NB4 (cell line): ENCODE measurements at regions not wholly inside any gene's neighbourhood (a gene's known extent, or its start where the extent isn't known, plus 50 kb on each side); places are given as distances from the start of the nearest gene placed in this dataset.

Source experiments
- DNase-seq: peaks from one replicate; pipeline ENCODE4 v3.0.0; 2010; ENCODE audit warnings: low read depth
- H3K4me3 ChIP-seq: one replicate; pipeline ENCODE4 v1.5.1; 2011; ENCODE audit warnings: mild to moderate bottlenecking, low read depth, low read length, moderate library complexity
- CTCF ChIP-seq: IDR thresholded peaks from one replicate; pipeline ENCODE4 v1.5.1; 2012; ENCODE audit warnings: low read depth, low read length
- MAX ChIP-seq: IDR thresholded peaks from 2 replicates; pipeline ENCODE4 v1.6.1; 2011; ENCODE audit warnings: low read depth, low read length
- MYC ChIP-seq: IDR thresholded peaks from 2 replicates; pipeline ENCODE4 v1.6.1; 2011; ENCODE audit warnings: low read depth, low read length
- POLR2A ChIP-seq: IDR thresholded peaks from 2 replicates; pipeline ENCODE4 v1.6.1; 2011; ENCODE audit warnings: mild to moderate bottlenecking; ENCODE audit not compliant: insufficient read length; ENCODE audit errors: extremely low read depth

GRCh38 chr3:164080208-164080607 is 998.1 kb downstream of the SI start:
- no peak overlapping the region for H3K4me3 ChIP-seq
- no peak for TF ChIP-seq MYC
- TF ChIP-seq POLR2A: no peak
- TF ChIP-seq CTCF: no peak
- TF ChIP-seq MAX: no peak
- DNase-seq: no peak

GRCh38 chr3:164064298-164064697 is 1014.0 kb downstream of the SI start:
- no peak for DNase-seq
- no peak overlapping the region for H3K4me3 ChIP-seq
- TF ChIP-seq MAX: no peak
- TF ChIP-seq CTCF: no peak
- TF ChIP-seq POLR2A: no peak
- TF ChIP-seq MYC: no peak

- no peak for DNase-seq
- no peak overlapping the region for H3K4me3 ChIP-seq
- TF ChIP-seq MYC: no peak
- no peak for TF ChIP-seq MAX
- TF ChIP-seq CTCF: no peak
- TF ChIP-seq POLR2A: no peak
Observed at GRCh38 chr3:164060923-164061322, 1017.4 kb downstream of the SI start.

GRCh38 chr3:164049847-164050246 is 1028.4 kb downstream of the SI start:
- TF ChIP-seq CTCF (no peak), MYC (no peak), MAX (no peak), POLR2A (no peak)
- no peak for DNase-seq

GRCh38 chr3:164048451-164048850 is 1029.8 kb downstream of the SI start:
- no peak for DNase-seq
- TF ChIP-seq MAX (no peak), POLR2A (no peak), CTCF (no peak), MYC (no peak)
- no peak overlapping the region for H3K4me3 ChIP-seq

More at GRCh38 chr3:164049847-164050246, 1028.4 kb downstream of the SI start:
- H3K4me3 ChIP-seq: no peak overlapping the region

GRCh38 chr3:164040991-164041390 is 1037.3 kb downstream of the SI start:
- no peak overlapping the region for H3K4me3 ChIP-seq
- TF ChIP-seq CTCF: no peak
- no peak for TF ChIP-seq MAX
- no peak for TF ChIP-seq POLR2A
- no peak for TF ChIP-seq MYC
- no peak for DNase-seq
